IPS-20b (cell line): ENCODE measurements at regions not wholly inside any gene's neighbourhood (a gene's known extent, or its start where the extent isn't known, plus 50 kb on each side); places are given as distances from the start of the nearest gene placed in this dataset.

ENCODE experiments used
- H3K27ac ChIP-seq: one replicate; pipeline ENCODE4 v1.5.1; 2013; ENCODE audit warnings: low read length
- H3K27me3 ChIP-seq: 2 replicates; pipeline ENCODE4 v1.6.1; 2013; ENCODE audit warnings: mild to moderate bottlenecking, low read length, inconsistent platforms; ENCODE audit not compliant: insufficient read depth
- H3K36me3 ChIP-seq: 2 replicates; pipeline ENCODE4 v1.6.1; 2013; ENCODE audit warnings: low read depth, mild to moderate bottlenecking, inconsistent platforms, low read length, moderate library complexity; ENCODE audit not compliant: insufficient read depth
- H3K4me1 ChIP-seq: 2 replicates; pipeline ENCODE4 v1.6.1; 2013; ENCODE audit warnings: mild to moderate bottlenecking, control low read depth, inconsistent platforms, low read length, moderate library complexity; ENCODE audit not compliant: insufficient read depth
- H3K4me3 ChIP-seq: 2 replicates; pipeline ENCODE4 v1.5.1; 2013; ENCODE audit warnings: mild to moderate bottlenecking, low read length, inconsistent platforms
- H3K9ac ChIP-seq: 2 replicates; pipeline ENCODE4 v1.6.1; 2013; ENCODE audit warnings: low read depth, mild to moderate bottlenecking, inconsistent platforms, low read length, moderate library complexity
- H3K9me3 ChIP-seq: 2 replicates; pipeline ENCODE4 v1.6.1; 2013; ENCODE audit warnings: mild to moderate bottlenecking, low read depth, low read length, inconsistent platforms; ENCODE audit not compliant: insufficient read depth

GRCh38 chr6:29884261-29884660 is 56.6 kb downstream of the HLA-G start:
- peaks cover 50% of the 10 kb centered on the region for H3K27me3 ChIP-seq

GRCh38 chr6:29886701-29887100 is 55.6 kb upstream of the HLA-A start:
- Histone ChIP-seq H3K36me3 (no peaks in the 10 kb centered on the region), H3K27me3 (peaks cover 74% of the 10 kb centered on the region), H3K9me3 (peaks cover under 1% of the 10 kb centered on the region), H3K4me1 (no peaks in the 10 kb centered on the region), H3K4me3 (no peak overlapping the region), H3K27ac (no peak overlapping the region), H3K9ac (no peak overlapping the region)

More at GRCh38 chr6:29884261-29884660, 56.6 kb downstream of the HLA-G start:
- no peaks in the 10 kb centered on the region for H3K4me1 ChIP-seq
- H3K4me3 ChIP-seq = no peak overlapping the region
- no peaks in the 10 kb centered on the region for H3K36me3 ChIP-seq
- no peak overlapping the region for H3K9ac ChIP-seq
- peaks cover 10% of the 10 kb centered on the region for H3K9me3 ChIP-seq
- no peak overlapping the region for H3K27ac ChIP-seq

DNA sequence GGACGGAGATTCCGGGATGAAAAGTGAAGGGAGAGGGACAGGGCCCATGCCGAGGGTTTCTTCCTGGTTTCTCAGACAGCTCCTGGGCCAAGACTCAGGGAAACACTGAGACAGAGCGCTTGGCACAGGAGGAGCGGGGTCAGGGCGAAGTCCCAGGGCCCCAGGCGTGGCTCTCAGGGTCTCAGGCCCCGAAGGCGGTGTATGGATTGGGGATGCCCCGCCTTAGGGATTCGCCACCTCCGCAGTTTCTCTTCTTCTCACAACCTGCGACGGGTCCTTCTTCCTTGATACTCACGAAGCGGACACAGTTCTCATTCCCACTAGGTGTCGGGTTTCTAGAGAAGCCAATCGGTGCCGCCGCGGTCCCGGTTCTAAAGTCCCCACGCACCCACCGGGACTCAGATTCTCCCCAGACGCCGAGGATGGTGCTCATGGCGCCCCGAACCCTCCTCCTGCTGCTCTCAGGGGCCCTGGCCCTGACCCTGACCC is 55.0 kb upstream of the HLA-A start:
- no peaks in the 10 kb centered on the region; the same call in 1 of the 2 replicates for H3K9me3 ChIP-seq
- peak overlapping the region; percentile 67 for H3K4me3 ChIP-seq
- H3K27ac ChIP-seq = no peak overlapping the region
- H3K36me3 ChIP-seq = no peaks in the 10 kb centered on the region
- H3K4me1 ChIP-seq = no peaks in the 10 kb centered on the region
- peaks cover 80% of the 10 kb centered on the region for H3K27me3 ChIP-seq
- H3K9ac ChIP-seq = no peak overlapping the region; the same call in 1 of the 2 replicates

GRCh38 chr6:29887819-29888776 is 54.2 kb upstream of the HLA-A start:
- Histone ChIP-seq H3K27me3 (peaks cover 80% of the 10 kb centered on the region), H3K9me3 (no peaks in the 10 kb centered on the region), H3K36me3 (no peaks in the 10 kb centered on the region), H3K4me1 (no peaks in the 10 kb centered on the region), H3K9ac (peak overlapping the region; percentile 29; the same call in 1 of the 2 replicates), H3K27ac (no peak overlapping the region), H3K4me3 (peak overlapping the region; percentile 67)
